Mononuclear cell (primary cell): ENCODE measurements at regions not wholly inside any gene's neighbourhood (a gene's known extent, or its start where the extent isn't known, plus 50 kb on each side); places are given as distances from the start of the nearest gene placed in this dataset.

Experiments used
- H3K27me3 ChIP-seq: 2 replicates; pipeline ENCODE4 v1.6.0; 2011; ENCODE audit warnings: low read length, control low read depth; ENCODE audit not compliant: insufficient read depth
- H3K4me1 ChIP-seq: 2 replicates; pipeline ENCODE4 v1.5.1; 2011; ENCODE audit warnings: mild to moderate bottlenecking, low read length, control low read depth; ENCODE audit not compliant: insufficient read depth
- H3K4me3 ChIP-seq: 2 replicates; pipeline ENCODE4 v1.5.1; 2011; ENCODE audit warnings: mild to moderate bottlenecking, low read length, moderate library complexity
- H3K9me3 ChIP-seq: 2 replicates; pipeline ENCODE4 v1.5.1; 2011; ENCODE audit warnings: low read depth, mild to moderate bottlenecking, control low read depth, low read length

DNA sequence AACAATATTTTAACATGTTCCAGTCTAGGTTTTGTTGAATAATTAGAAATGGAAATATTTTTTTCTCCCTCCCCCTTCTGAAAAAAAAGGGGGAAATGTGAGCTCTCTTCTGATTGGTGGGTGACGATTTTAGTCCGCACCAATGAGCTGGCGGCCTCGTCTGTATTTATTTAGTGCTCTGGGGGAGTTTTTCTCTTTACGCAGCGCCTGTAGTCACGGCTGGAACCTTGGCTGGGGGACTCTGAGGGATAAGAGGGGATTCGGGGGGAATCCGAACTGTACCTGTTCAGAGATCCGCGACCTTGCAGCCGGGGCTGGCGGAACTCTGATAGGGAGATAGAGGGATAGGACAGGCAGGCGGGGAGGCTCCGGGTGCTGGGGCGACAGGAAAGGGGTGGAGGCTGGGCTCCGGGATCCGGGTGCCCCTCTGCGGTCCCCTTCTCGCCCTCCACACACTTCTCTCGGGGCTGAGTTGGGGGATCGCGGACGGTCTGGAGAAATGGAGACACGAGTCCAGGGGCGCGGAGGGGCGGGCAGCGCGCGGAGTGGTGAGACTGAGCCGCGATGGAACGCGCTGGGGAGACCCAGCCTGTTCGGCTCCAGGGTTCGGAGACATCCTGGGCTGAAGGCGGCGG lies 99.7 kb upstream of the HSD17B12 start:
- peaks cover 85% of the 10 kb centered on the region for H3K27me3 ChIP-seq
- no peak overlapping the region for H3K4me3 ChIP-seq
- H3K4me1 ChIP-seq = peaks cover 15% of the 10 kb centered on the region
- no peaks in the 10 kb centered on the region for H3K9me3 ChIP-seq

DNA sequence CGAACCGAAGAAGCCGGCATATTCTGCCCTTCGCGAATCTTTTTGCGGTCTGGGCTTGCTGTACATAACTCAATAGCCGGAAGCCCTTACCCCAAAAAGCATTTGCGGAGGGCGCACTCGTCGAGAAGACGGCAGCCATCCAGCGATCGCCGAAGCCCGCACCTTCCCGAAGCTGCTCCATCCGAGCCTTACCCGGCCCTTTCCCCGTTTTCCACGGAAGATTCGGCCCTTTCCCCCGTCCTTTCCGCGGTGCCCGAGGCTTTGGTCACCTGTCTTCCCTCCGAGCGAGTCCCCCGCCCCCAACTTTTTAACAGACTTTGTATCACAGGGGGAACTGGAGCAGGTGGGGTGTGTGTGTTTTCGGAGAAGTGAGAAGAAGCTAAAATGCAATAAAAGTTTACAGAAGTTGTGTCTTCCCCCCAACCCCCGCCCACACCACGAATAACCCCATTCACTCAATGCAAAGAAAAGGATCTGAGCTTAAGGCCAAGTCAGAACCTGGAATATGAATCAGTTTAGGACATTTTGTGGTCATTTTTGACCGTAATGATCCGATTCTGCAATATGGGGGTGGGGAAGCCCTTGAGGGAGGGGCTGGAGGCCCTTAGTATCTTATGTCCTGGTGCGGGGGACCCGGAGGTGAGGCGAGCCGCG lies 99.0 kb upstream of the HSD17B12 start:
- H3K4me3 ChIP-seq = no peak overlapping the region
- H3K27me3 ChIP-seq = peaks cover 85% of the 10 kb centered on the region
- peaks cover 15% of the 10 kb centered on the region for H3K4me1 ChIP-seq
- no peaks in the 10 kb centered on the region for H3K9me3 ChIP-seq

DNA sequence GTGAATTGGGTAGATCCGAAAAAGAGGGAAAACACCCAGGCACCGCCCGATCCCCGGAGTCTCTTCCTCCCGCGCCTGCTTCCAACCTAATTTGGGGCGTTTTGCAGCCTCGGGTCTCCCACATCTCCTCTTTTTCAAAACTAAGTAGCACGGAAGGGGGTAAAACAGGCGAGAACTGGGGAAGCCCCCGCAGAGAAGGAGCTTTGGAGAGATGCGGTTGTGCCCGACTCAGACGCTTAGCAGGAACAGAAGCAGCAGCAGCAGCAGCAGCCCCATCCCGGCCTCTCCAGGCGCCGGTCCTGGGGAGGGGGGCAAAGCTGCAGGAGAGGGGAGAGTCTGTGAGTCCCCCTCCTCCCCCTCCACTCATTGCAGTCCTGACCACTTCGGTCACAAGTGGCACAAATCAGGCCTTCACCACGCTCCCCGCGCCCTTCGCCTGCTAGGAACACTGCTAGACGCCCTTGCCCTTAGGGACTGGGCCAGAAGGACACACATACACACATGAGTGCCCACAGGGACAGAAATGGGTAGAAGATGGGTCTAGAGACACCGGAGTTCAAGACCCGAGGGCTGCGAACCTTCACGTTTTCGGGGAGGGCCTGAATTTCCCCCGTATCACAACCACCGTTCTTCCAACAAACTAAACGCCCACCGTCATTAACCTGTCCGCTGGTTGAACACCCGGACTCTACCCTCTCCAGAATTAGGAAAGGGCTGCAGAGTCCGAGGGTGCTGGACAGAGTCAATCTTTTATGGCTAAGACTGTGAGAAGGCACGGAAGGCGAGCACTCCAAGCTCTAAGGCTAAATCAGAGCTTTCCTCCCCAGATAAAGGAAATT lies 98.3 kb upstream of the HSD17B12 start:
- Histone ChIP-seq H3K4me3 (no peak overlapping the region), H3K9me3 (no peaks in the 10 kb centered on the region), H3K27me3 (peaks cover 80% of the 10 kb centered on the region), H3K4me1 (peaks cover 15% of the 10 kb centered on the region)

DNA sequence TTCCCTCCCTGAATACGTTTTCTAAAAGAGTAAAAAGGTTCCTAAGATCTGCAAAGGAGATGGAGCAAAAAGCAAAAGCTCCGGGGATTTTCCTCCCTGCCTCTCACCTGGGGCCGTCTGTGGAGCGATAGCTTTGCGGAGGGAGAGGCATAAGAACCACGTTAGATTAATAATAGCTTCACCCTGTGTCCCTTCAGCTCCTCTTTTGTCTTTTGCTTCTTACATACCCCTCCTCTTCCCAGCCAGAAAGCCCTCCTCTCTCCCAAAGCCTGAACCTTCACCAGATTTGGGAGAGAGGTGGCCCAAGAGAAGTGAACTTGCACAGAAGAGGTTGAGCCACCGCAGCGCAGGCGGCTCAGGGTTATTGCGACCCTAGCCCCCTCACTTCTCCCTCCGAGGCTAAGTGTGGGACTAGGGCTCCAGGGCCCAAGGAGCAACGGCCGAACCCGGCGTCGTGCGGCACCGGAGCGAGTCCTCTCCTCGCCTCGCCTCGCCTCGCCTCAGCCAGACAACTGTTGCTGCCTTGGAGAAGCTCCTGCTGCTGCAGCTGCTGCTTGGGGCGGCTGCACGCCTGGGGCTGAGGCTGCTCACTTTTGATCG lies 97.6 kb upstream of the HSD17B12 start:
- Histone ChIP-seq H3K4me1 (peaks cover 15% of the 10 kb centered on the region), H3K27me3 (peaks cover 80% of the 10 kb centered on the region), H3K9me3 (no peaks in the 10 kb centered on the region), H3K4me3 (no peak overlapping the region)

DNA sequence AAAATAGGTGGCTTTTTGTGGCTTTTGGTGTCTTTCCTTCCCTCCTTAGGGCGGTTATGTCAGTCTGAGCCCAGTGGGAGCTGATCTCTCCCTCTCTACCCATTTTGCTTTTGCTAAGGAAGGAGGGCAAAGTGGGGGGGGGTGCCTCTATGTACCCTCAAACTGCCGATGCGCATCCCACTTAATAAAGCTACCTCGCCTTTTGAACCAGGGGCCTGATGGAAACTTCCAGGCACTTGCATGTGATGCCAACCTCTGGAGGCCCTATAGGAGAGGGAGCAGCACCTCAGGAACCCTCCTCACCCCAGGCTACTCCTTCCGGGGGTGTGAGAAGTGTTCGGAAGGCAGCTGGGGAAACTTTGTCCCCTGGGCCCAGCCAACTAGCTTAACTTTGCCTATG lies 97.0 kb upstream of the HSD17B12 start:
- no peak overlapping the region for H3K4me3 ChIP-seq
- peaks cover 74% of the 10 kb centered on the region for H3K27me3 ChIP-seq
- H3K9me3 ChIP-seq = no peaks in the 10 kb centered on the region
- H3K4me1 ChIP-seq = peaks cover 15% of the 10 kb centered on the region

DNA sequence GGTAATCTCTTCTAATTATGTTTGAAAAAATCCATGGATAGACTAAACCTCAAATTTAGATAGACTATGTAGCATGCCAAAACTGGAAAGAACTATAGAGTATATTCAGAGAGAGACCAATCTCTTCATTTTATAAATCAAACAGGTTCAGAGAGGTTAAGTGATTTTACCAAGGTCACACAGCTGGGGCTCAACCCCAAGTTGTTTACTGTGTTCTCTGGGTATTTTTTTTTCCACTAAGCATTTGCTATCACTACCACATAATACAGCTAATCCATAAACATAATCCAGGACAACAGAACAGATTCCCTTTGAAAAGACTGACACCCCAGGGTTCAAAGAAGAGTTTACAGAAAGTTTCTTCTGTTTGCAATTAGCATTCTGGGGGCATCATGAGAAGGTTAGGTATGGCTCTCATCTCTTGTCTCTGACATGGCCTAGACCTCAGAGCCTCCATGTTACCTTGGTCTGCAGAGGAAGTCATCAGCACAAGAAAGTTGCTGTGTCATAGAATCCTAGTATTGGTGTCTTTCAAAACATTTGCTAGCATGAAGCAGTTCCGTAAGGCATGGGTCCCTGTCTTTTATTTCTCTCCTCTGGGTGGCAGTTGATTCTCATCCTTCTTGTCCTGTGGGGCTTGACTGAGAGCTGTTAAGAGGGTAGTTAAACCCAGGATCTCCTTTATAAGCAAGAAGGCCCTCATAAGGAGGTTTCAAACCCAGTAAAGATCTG lies 94.5 kb upstream of the HSD17B12 start:
- Histone ChIP-seq H3K4me3 (no peak overlapping the region), H3K9me3 (no peaks in the 10 kb centered on the region), H3K27me3 (peaks cover 65% of the 10 kb centered on the region), H3K4me1 (peaks cover 9% of the 10 kb centered on the region)

DNA sequence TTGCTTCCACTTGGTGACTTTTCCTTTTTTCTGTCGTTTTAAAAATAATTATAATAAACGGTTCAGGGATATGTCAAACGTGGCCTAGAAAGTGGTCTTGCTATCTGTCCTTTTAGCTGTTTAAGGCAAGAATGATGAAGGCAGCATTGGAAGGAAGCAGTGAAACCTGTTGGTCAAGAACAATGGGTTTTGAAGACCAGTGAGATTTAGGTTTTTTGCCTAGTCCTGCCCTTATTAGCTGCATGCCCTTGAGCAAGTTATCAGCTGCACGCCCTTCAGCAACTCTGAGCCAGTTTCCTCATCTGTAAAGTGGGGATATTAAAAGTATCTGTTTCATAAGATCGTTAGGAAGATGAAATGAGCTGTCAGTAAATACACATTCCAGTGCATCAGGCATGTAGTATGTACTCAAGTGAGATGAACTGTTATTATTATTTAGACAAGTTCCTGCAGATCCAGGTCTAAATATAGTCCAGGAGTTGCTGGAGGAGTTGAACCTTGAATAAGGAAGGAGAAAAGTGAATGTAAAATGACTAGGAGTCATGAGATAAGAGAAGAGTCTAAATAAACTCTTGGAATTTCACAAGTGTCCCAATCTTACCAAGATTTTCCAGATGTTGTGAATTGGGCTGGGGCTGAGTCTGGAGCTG lies 90.8 kb upstream of the HSD17B12 start:
- no peak overlapping the region for H3K4me3 ChIP-seq
- H3K27me3 ChIP-seq = peaks cover 42% of the 10 kb centered on the region
- H3K4me1 ChIP-seq = no peaks in the 10 kb centered on the region
- H3K9me3 ChIP-seq = no peaks in the 10 kb centered on the region

DNA sequence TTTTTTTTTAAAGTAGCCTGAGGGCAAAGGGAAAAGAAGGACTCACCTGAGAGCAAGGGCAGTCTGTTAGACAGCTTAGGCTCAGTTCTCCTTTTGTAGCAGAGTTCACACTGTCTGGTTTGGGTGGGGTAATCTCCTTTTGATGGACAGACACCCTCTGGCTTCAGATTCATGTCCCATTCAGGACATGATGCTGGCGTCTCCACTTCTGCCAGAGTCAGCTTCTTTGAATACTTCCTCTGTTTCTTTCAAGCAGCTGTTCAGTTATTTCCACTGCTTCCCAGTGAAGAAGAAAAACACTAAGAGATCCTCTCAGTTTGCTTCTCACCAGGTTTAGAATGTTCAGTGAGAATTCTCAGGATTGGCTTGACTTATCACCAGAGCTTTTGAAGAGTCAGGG lies 79.0 kb upstream of the HSD17B12 start:
- Histone ChIP-seq H3K9me3 (no peaks in the 10 kb centered on the region), H3K27me3 (peaks cover 24% of the 10 kb centered on the region), H3K4me1 (no peaks in the 10 kb centered on the region), H3K4me3 (no peak overlapping the region)

DNA sequence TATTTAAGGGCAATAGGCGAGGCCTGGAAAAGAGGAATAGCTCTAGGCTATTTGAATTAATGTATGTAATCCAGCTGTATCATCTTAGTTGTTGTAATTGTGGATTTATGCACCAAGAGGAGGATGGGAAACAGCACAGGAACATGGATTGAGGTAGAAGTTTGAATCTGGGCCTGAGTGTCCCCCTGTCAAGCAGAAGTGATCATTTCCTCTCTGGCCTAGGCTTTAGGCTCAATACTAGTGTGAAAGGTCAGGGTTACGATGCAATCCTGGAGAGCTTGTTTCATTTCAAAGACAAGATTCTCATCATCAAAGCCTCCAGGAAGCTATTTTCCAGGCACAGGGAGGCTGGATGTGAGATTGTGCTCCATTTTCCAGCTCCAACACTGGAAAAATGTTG lies 77.9 kb upstream of the HSD17B12 start:
- H3K27me3 ChIP-seq = peaks cover 24% of the 10 kb centered on the region
- no peaks in the 10 kb centered on the region for H3K9me3 ChIP-seq

DNA sequence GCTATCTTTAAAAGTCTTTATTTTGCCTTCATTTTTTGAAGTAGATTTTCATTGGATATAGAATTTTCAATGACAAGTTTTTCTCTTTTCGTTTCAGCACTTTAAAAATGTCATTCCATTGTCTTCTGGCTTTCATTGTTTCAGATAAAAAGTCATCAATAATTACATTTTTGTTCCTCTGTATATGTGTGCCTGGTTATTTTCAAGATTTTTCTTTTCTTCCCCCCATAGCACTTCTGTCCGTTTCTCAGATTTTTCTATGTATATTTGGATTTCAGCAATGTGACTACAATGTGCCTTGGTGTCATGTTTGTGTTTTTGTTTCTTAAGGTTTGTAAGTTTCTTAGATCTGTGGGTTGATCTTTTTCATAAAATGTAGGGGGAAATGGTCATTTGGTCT lies 66.3 kb upstream of the HSD17B12 start:
- H3K27me3 ChIP-seq = peaks cover 10% of the 10 kb centered on the region
- H3K9me3 ChIP-seq = peaks cover 18% of the 10 kb centered on the region
- H3K4me3 ChIP-seq = no peak overlapping the region
- no peaks in the 10 kb centered on the region for H3K4me1 ChIP-seq

More for the DNA sequence above, 77.9 kb upstream of the HSD17B12 start:
- Histone ChIP-seq H3K4me1 (no peaks in the 10 kb centered on the region), H3K4me3 (no peak overlapping the region)

DNA sequence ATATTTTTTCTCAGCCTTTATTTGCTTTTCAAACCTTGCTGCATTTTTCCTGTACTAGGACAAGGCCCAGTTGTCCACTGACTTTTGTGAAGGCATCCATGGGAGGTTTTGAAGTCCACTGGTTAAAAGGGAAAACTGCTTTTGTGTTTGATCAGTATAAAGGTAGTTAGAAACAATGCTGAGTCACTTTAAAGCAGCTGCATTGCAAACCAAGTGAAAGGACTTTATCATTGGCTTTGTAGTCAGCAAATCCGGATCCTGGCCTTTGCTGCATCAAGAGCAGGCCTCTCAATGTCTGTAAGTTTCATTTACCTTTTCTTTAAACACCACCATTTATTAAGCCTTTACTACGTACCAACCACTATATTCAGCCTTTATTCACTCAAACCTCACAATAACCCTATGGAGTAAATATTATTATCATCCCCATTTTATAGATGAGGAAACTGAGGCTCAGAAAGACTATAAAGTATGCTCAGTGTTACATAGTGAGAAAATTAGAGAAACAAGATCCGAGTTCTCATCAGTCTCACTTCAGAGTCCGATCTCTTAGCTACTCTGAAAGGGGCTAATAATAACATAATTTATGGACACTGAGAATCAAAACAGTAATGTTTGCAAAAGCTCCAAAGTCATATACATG lies 60.6 kb upstream of the HSD17B12 start:
- peaks cover 5% of the 10 kb centered on the region for H3K9me3 ChIP-seq
- no peaks in the 10 kb centered on the region for H3K4me1 ChIP-seq
- H3K27me3 ChIP-seq = peaks cover 24% of the 10 kb centered on the region
- H3K4me3 ChIP-seq = no peak overlapping the region

DNA sequence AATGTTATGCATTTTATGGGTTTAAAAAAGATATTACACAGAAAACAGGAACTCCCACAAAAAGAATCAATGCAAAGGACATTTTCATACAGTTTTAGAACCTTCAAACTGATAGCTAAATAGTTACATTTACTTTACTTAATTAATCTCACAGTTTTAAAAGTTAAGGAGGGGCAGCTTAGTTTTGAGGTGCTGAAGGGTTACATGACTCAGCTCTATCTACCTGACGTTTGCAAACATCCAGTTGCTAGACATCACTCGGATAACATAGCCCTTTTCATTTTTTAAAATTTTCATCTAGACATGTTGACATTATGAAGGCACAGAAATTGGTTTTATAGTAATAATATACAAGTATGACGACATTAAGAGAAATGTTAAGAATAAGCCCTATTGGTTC lies 53.7 kb upstream of the HSD17B12 start:
- H3K27me3 ChIP-seq = peaks cover 49% of the 10 kb centered on the region
- H3K4me3 ChIP-seq = no peak overlapping the region
- H3K4me1 ChIP-seq = no peaks in the 10 kb centered on the region
- no peaks in the 10 kb centered on the region for H3K9me3 ChIP-seq
